GM10248 (cell line): ENCODE measurements at regions not wholly inside any gene's neighbourhood (a gene's known extent, or its start where the extent isn't known, plus 50 kb on each side); places are given as distances from the start of the nearest gene placed in this dataset.

Experiments
- CTCF ChIA-PET: fragments of 300-600 bp; sonication (Branson Sonifier 250); formaldehyde crosslinking; extraction: SDS; loops from one replicate; lab custom pipeline; 2021; ENCODE audit warnings: antibody characterized with exemption; lab: Yijun Ruan, JAX
- POLR2A ChIA-PET: fragments of 350-650 bp; sonication (Branson Sonifier 250); formaldehyde crosslinking; extraction: SDS; loops from one replicate; lab custom pipeline; 2020; ENCODE audit warnings: antibody characterized with exemption; lab: Yijun Ruan, JAX
- DNase-seq: peaks from one replicate; pipeline ENCODE4 v3.0.0; 2012; ENCODE audit errors: extremely low spot score
- CTCF ChIP-seq: IDR thresholded peaks from 2 replicates; pipeline ENCODE4 v1.5.1; 2012; ENCODE audit warnings: mild to moderate bottlenecking, low read depth; ENCODE audit errors: extremely low read depth, missing control alignments, control extremely low read depth

- no peak for TF ChIP-seq CTCF
- POLR2A ChIA-PET, result no interaction called here
- no peak for DNase-seq
- CTCF ChIA-PET, result interaction anchor here (0.9 to 1.3 kb wide), 3 partner anchors 10 to 32 kb away, joined by 3 read pairs; no protein-coding TSS in a partner anchor
Measured at GRCh38 chr1:82795508-82796149, 994.9 kb downstream of the ADGRL2 start.

DNA sequence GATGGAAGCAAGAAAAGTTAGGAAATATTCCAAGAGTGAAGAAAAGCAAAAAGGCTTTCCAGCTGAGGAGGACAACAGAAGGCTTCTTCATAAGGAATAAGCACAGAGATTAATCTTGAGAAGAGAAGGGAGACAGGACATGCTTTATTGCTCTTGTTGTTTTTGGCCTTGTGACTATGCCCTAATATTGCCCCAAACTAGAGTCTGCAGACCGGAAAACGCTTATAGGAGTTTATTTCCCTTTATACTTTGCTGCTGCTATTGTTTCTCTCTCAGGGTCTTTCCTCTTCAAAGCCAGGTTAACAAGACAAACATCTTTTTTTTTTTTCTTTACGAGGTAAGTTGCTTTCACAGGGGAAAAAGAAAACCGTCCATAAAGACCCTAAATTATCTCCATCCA lies 991.4 kb downstream of the ADGRL2 start:
- POLR2A ChIA-PET, result no interaction called here
- TF ChIP-seq CTCF, result no peak
- DNase-seq, result no peak
- CTCF ChIA-PET, result no interaction called here

GRCh38 chr1:82790556-82790955 lies 989.8 kb downstream of the ADGRL2 start:
- ChIA-PET POLR2A (no interaction called here), CTCF (interaction anchor here (1.6 kb wide), 1 partner anchor 14 kb away, joined by 3 read pairs; no protein-coding TSS in a partner anchor)
- DNase-seq, result no peak
- TF ChIP-seq CTCF, result no peak

- TF ChIP-seq CTCF, result no peak
- no peak for DNase-seq
- ChIA-PET CTCF (interaction anchor here (1.2 to 1.6 kb wide), 2 partner anchors 8 to 14 kb away, joined by 3 to 5 read pairs; no protein-coding TSS in a partner anchor), POLR2A (no interaction called here)
Measured at GRCh38 chr1:82788660-82789059, 987.9 kb downstream of the ADGRL2 start.

DNA sequence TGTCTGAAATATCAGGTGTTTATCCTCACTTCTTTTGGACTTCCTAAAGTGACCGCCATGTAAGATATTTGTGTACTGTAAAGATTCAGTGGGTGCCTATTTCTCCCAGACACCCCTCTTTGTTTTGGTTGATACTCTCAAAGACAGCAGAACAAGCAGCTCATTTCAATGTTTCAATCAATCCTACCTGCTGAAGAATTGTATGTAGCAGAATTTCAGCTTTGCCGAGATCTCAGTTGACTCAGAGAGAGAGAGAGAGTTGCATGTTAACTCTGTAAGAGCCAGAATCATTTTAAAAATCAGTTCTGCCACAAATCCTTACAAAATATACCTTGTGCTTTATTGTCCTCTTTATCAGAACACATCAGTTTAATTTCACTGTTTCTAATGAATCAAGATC lies 987.3 kb downstream of the ADGRL2 start:
- TF ChIP-seq CTCF, result no peak
- CTCF ChIA-PET, result interaction anchor here (1.2 to 1.6 kb wide), 2 partner anchors 8 to 13 kb away, joined by 3 to 5 read pairs; no protein-coding TSS in a partner anchor
- DNase-seq, result no peak
- POLR2A ChIA-PET, result no interaction called here

GRCh38 chr1:82786883-82787282 lies 986.1 kb downstream of the ADGRL2 start:
- ChIA-PET POLR2A (no interaction called here), CTCF (interaction anchor here (1.3 kb wide), 1 partner anchor 12 kb away, joined by 3 read pairs; no protein-coding TSS in a partner anchor)
- no peak for TF ChIP-seq CTCF
- no peak for DNase-seq
